T-cell (primary cell): ENCODE measurements at regions not wholly inside any gene's neighbourhood (a gene's known extent, or its start where the extent isn't known, plus 50 kb on each side); places are given as distances from the start of the nearest gene placed in this dataset.

Source experiments
- ATAC-seq, 4 experiments: fragments of 200-7000 bp in 3 of 4; fragments of 150-1000 bp in 1 of 4; cut with Tn5 transposase; replicated peaks in 1 of 4; 1 replicate in 3 of 4; 2 replicates in 1 of 4; pipeline ENCODE4 v1.10.0; 2021; ENCODE audit warnings: moderate library complexity in 3 of 4, mild to moderate bottlenecking in 2 of 4, moderate number of reproducible peaks in 1 of 4
- CTCF ChIA-PET, 2 donors: fragments of 300-600 bp; sonication (Branson Sonifier 250); formaldehyde crosslinking; loops; one replicate each; lab custom pipeline; 2022; ENCODE audit warnings: antibody characterized with exemption in 2 of 2; lab: Charles Lee
- POLR2A ChIA-PET, 2 donors: fragments of 300-600 bp; sonication (Branson Sonifier 250); formaldehyde crosslinking; loops; one replicate each; lab custom pipeline; 2022; ENCODE audit warnings: antibody characterized with exemption in 2 of 2; lab: Charles Lee
- DNase-seq, 35 experiments: peaks; one replicate each; pipeline versions ENCODE4 v3.0.0 to v3.0.0-alpha.2; 2013 to 2023
- H3K27ac ChIP-seq: one replicate; pipeline ENCODE4 v1.5.1; 2013; ENCODE audit warnings: low read length
- H3K27me3 ChIP-seq, 2 experiments: replicated peaks in 1 of 2; 1 replicate in 1 of 2; 2 replicates in 1 of 2; pipeline versions ENCODE4 v1.6.1 to v1.7.0; 2013; ENCODE audit warnings: low read length in 1 of 2, mixed read lengths in 1 of 2; ENCODE audit not compliant: control insufficient read depth in 2 of 2, insufficient read depth in 2 of 2; ENCODE audit errors: extremely low read depth in 1 of 2
- H3K36me3 ChIP-seq, 2 donors: 1 replicate in 1 of 2; 2 replicates in 1 of 2; pipeline versions ENCODE4 v1.6.1 to v1.7.0; 2013; ENCODE audit warnings: low read length in 1 of 2; ENCODE audit not compliant: control insufficient read depth in 2 of 2, insufficient read depth in 1 of 2; ENCODE audit errors: extremely low read depth in 1 of 2
- H3K4me1 ChIP-seq, 2 experiments: 1 replicate in 1 of 2; 2 replicates in 1 of 2; pipeline versions ENCODE4 v1.6.1 to v1.7.0; 2013; ENCODE audit warnings: low read length in 2 of 2, mixed read lengths in 1 of 2; ENCODE audit not compliant: insufficient read depth in 2 of 2, control insufficient read depth in 1 of 2; ENCODE audit errors: extremely low read depth in 1 of 2
- H3K4me3 ChIP-seq, 2 donors: 1 replicate in 1 of 2; 2 replicates in 1 of 2; pipeline versions ENCODE4 v1.5.1 to v1.7.0; 2013; ENCODE audit warnings: mild to moderate bottlenecking in 2 of 2, low read length in 1 of 2, moderate library complexity in 1 of 2; ENCODE audit not compliant: control insufficient read depth in 1 of 2; ENCODE audit errors: extremely low read depth in 1 of 2
- H3K9me3 ChIP-seq: 2 replicates; pipeline ENCODE4 v1.7.0; 2013
- H3K27ac Mint-ChIP-seq, 2 donors: one replicate each; pipeline ENCODE4 v1.8.0; 2020 to 2021; ENCODE audit warnings: mild to moderate bottlenecking in 2 of 2, mixed read lengths in 2 of 2
- H3K27me3 Mint-ChIP-seq, 2 donors: one replicate each; pipeline ENCODE4 v1.8.0; 2021 to 2022; ENCODE audit warnings: mixed read lengths in 2 of 2
- H3K36me3 Mint-ChIP-seq: one replicate; pipeline ENCODE4 v1.8.0; 2021; ENCODE audit warnings: mixed read lengths
- H3K4me1 Mint-ChIP-seq, 3 donors: one replicate each; pipeline ENCODE4 v1.8.0; 2020 to 2022; ENCODE audit warnings: mixed read lengths in 3 of 3, mild to moderate bottlenecking in 1 of 3
- H3K4me3 Mint-ChIP-seq, 3 donors: one replicate each; pipeline ENCODE4 v1.8.0; 2020 to 2022; ENCODE audit warnings: mild to moderate bottlenecking in 3 of 3, mixed read lengths in 3 of 3, moderate library complexity in 3 of 3
- H3K9me3 Mint-ChIP-seq, 3 donors: one replicate each; pipeline ENCODE4 v1.8.0; 2020 to 2022; ENCODE audit warnings: mixed read lengths in 3 of 3
- WGBS: methylation state at CpG from one replicate; pipeline ENCODE4 v1.1.5; 2013; ENCODE audit warnings: missing lambda C conversion rate; ENCODE audit not compliant: insufficient coverage; 5-methylcytosine and 5-hydroxymethylcytosine counted together

GRCh38 chr5:74916831-74917710, 50.9 kb upstream of the FAM169A start:
- H3K36me3 Mint-ChIP-seq: no peaks in the 10 kb centered on the region
- Histone ChIP-seq H3K4me1 (no peaks in the 10 kb centered on the region), H3K27me3 (no peaks in the 10 kb centered on the region), H3K36me3 (no peaks in the 10 kb centered on the region), H3K27ac (no peak overlapping the region), H3K4me3 (no peak overlapping the region), H3K9me3 (no peaks in the 10 kb centered on the region)
- WGBS: 90% methylated on average over 2 of the region's 7 CpGs
- ATAC-seq: no peak
- H3K27ac Mint-ChIP-seq: no peak overlapping the region
- ChIA-PET POLR2A (interaction anchor here in 1 of 2 donors (0.5 kb wide), 1 partner anchor 1750 kb away, joined by 3 read pairs; no protein-coding TSS in a partner anchor), CTCF (interaction anchor here in 1 of 2 donors (0.6 kb wide), 1 partner anchor 117 kb away, joined by 3 read pairs; no protein-coding TSS in a partner anchor)
- DNase-seq: no peak
- no peak overlapping the region for H3K4me3 Mint-ChIP-seq
- no peaks in the 10 kb centered on the region for H3K4me1 Mint-ChIP-seq
- peaks cover 5 to 10% of the 10 kb centered on the region in 2 donors for H3K27me3 Mint-ChIP-seq
- H3K9me3 Mint-ChIP-seq: no peaks in the 10 kb centered on the region
